HepG2 (cell line): ENCODE measurements at regions not wholly inside any gene's neighbourhood (a gene's known extent, or its start where the extent isn't known, plus 50 kb on each side); places are given as distances from the start of the nearest gene placed in this dataset.
"Not testable (repeated sequence)": the region's sequence is repeated elsewhere in the genome, so short reads cannot be mapped to it uniquely, and the experiment has no call there.

Experiments
- ATAC-seq: fragments of 200-7000 bp; cut with Tn5 transposase; 3 replicates; pipeline ENCODE4 v1.9.1; 2020; ENCODE audit warnings: mild to moderate bottlenecking, moderate library complexity
- BruUV-seq: library from RNA; stranded (reverse); fragments of 400-500 nt; replicated peaks from 2 replicates; lab custom pipeline; 2021; lab: Mats Ljungman, UMichigan
- CTCF ChIA-PET: fragments of 300-600 bp; formaldehyde crosslinking; extraction: SDS; loops from one replicate; lab custom pipeline; 2021; ENCODE audit warnings: low total read pairs, inconsistent platforms, low intra/inter-chr PET ratio; lab: Yijun Ruan, JAX
- POLR2A ChIA-PET: fragments of 350-600 bp; sonication (Branson Sonifier 250); formaldehyde crosslinking; loops from one replicate; lab custom pipeline; 2020; ENCODE audit warnings: antibody characterized with exemption, inconsistent platforms; lab: Yijun Ruan, JAX
- DNase-seq: peaks from one replicate; pipeline ENCODE4 v3.0.0-alpha.2; 2015; ENCODE audit warnings: low spot score
- FAIRE-seq: peaks from 3 replicates; lab custom pipeline; 2011; peaks lifted over from hg19 to GRCh38; lab: Jason Lieb, UNC
- H2AFZ ChIP-seq: one replicate; pipeline ENCODE4 v1.6.1; 2011; ENCODE audit warnings: low read length, inconsistent platforms
- H3K27ac ChIP-seq: fragments of 300-600 bp; 3 replicates; pipeline ENCODE4 v1.8.0; 2011; ENCODE audit warnings: mixed run types, mild to moderate bottlenecking, mixed read lengths, low read length, inconsistent platforms; ENCODE audit not compliant: insufficient read depth; ENCODE audit errors: extremely low read length
- H3K27me3 ChIP-seq, 2 experiments: fragments of 200-600 bp in 1 of 2; 2 replicates in 1 of 2; 3 replicates in 1 of 2; pipeline versions ENCODE4 v1.6.0 to v1.8.0; 2011; ENCODE audit warnings: low read length in 2 of 2, mild to moderate bottlenecking in 2 of 2, moderate library complexity in 2 of 2, inconsistent platforms in 1 of 2; ENCODE audit not compliant: insufficient read depth in 2 of 2, control insufficient read depth in 1 of 2
- H3K36me3 ChIP-seq, 2 experiments: fragments of 200-600 bp in 1 of 2; replicated peaks in 1 of 2; 2 replicates in 1 of 2; 3 replicates in 1 of 2; pipeline versions ENCODE4 v1.5.1 to v1.8.0; 2011; ENCODE audit warnings: low read length in 2 of 2, inconsistent platforms in 1 of 2; ENCODE audit not compliant: insufficient read depth in 2 of 2, control insufficient read depth in 1 of 2
- H3K4me1 ChIP-seq: 2 replicates; pipeline ENCODE4 v1.5.1; 2012; ENCODE audit warnings: low read length, inconsistent platforms; ENCODE audit not compliant: insufficient read depth
- H3K4me2 ChIP-seq: 2 replicates; pipeline ENCODE4 v1.6.0; 2011; ENCODE audit warnings: low read depth, low read length, inconsistent platforms
- H3K4me3 ChIP-seq, 3 experiments: fragments of 200-600 bp in 1 of 3; sonication (generic), shearing (Covaris generic) in 1 of 3; replicated peaks in 1 of 3; 2 replicates each; pipeline ENCODE4 v1.5.1; 2011 to 2016; ENCODE audit warnings: low read length in 3 of 3, inconsistent platforms in 2 of 3, low read depth in 2 of 3, mild to moderate bottlenecking in 2 of 3, control low read depth in 1 of 3, mixed read lengths in 1 of 3; ENCODE audit not compliant: insufficient read depth in 1 of 3
- H3K79me2 ChIP-seq: one replicate; pipeline ENCODE4 v1.6.1; 2011; ENCODE audit warnings: low read length, inconsistent platforms; ENCODE audit not compliant: insufficient read depth
- H3K9ac ChIP-seq: 2 replicates; pipeline ENCODE4 v1.6.0; 2011; ENCODE audit warnings: mild to moderate bottlenecking, low read depth, low read length, inconsistent platforms; ENCODE audit not compliant: insufficient read depth
- H3K9me3 ChIP-seq: 2 replicates; pipeline ENCODE4 v1.5.1; 2012; ENCODE audit warnings: mild to moderate bottlenecking, low read length
- H4K20me1 ChIP-seq: 2 replicates; pipeline ENCODE4 v1.6.0; 2011; ENCODE audit warnings: inconsistent platforms, mild to moderate bottlenecking, low read length, moderate library complexity; ENCODE audit not compliant: insufficient read depth
- ELK4 ChIP-seq: sonication (generic); formaldehyde crosslinking; IDR thresholded peaks from 2 replicates; pipeline ENCODE4 v1.9.0; 2021; ENCODE audit warnings: missing genetic modification reagents, borderline replicate concordance
- REL ChIP-seq: sonication (generic); formaldehyde crosslinking; conservative IDR thresholded peaks from 2 replicates; pipeline ENCODE4 v1.8.0; 2022; ENCODE audit warnings: mild to moderate bottlenecking, missing genetic modification reagents, moderate library complexity
- SIN3B ChIP-seq: fragments of 150-350 bp; IDR thresholded peaks from 2 replicates; pipeline ENCODE4 v1.6.1; 2014; ENCODE audit warnings: low read length
- STAT5B ChIP-seq: sonication (generic); formaldehyde crosslinking; IDR thresholded peaks from 2 replicates; pipeline ENCODE4 v1.4.0; 2020; ENCODE audit warnings: missing genetic modification reagents
- TFDP2 ChIP-seq: sonication (generic); formaldehyde crosslinking; IDR thresholded peaks from 2 replicates; pipeline ENCODE4 v1.4.0; 2020; ENCODE audit warnings: missing genetic modification reagents
- ZNF530 ChIP-seq: sonication (generic); formaldehyde crosslinking; IDR thresholded peaks from 2 replicates; pipeline ENCODE4 v1.5.0; 2020; ENCODE audit warnings: low read depth, mild to moderate bottlenecking, missing genetic modification reagents
- ZNF792 ChIP-seq: IDR thresholded peaks from 2 replicates; pipeline ENCODE4 v1.6.1; 2016
- WGBS: methylation state at CpG from one replicate; pipeline ENCODE4 v1.1.6; 2017; ENCODE audit warnings: low lambda C conversion rate; 5-methylcytosine and 5-hydroxymethylcytosine counted together
- in situ Hi-C: cut with HindIII; loops from 2 replicates; pipeline ENCODE4 v1.10.0; 2017; ENCODE audit warnings: low pct_unique_long_range_greater_than_20kb; ENCODE audit not compliant: extremely low pct_ligation_motif_present
- intact Hi-C: fragments of 100-400 bp; cut with micrococcal nuclease; formaldehyde crosslinking; loops from one replicate; pipeline ENCODE4 v1.10.0; 2022; ENCODE audit not compliant: unreplicated experiment
- TF ChIP-seq, protein P1 (sequence below): sonication (generic); formaldehyde crosslinking; IDR thresholded peaks from 2 replicates; pipeline ENCODE4 v1.5.0; 2020; ENCODE audit warnings: missing genetic modification reagents, mild to moderate bottlenecking, borderline replicate concordance

GRCh38 chr3:84727616-84728015 lies 231.2 kb upstream of the CADM2 start:
- Histone ChIP-seq H3K9me3 (no peaks in the 10 kb centered on the region), H3K9ac (no peak overlapping the region), H2AFZ (no peak overlapping the region), H3K4me2 (no peak overlapping the region), H3K79me2 (no peaks in the 10 kb centered on the region), H3K36me3 (no peaks in the 10 kb centered on the region), H4K20me1 (no peaks in the 10 kb centered on the region), H3K27me3 (no peaks in the 10 kb centered on the region), H3K27ac (no peak overlapping the region), H3K4me3 (no peak overlapping the region), H3K4me1 (no peaks in the 10 kb centered on the region)
- WGBS = 0% methylated on average over 1 of the region's 1 CpG
- ChIA-PET POLR2A (no interaction called here), CTCF (no interaction called here)
- ATAC-seq (no peak), DNase-seq (no peak), FAIRE-seq (no peak)
- TF ChIP-seq ZNF530 (CRISPR knock-in tag) = no peak
- TF ChIP-seq REL (CRISPR knock-in tag) = no peak
- in situ Hi-C loops (no loop called here), intact Hi-C loops (loop anchor here (10.0 kb wide), 1 partner anchor 1403 kb away; no protein-coding TSS in a partner anchor)
- no TSS peak for BruUV-seq

DNA sequence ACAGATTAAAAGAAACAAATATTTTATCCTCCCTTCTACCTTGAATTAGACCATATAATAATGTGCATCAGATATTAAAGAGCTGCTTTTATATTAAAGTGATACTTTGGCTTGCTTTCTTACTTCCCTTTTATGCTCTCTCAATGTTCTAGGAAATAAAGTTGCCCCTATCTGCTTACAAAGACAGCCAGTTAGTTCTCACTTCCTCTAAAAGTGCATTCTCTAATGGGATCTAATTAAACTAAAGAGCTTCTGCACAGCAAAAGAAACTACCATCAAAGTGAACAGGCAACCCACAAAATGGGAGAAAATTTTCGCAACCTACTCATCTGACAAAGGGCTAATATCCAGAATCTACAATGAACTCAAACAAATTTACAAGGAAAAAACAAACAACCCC lies 224.1 kb upstream of the CADM2 start:
- CTCF ChIA-PET, H3K27ac ChIP-seq, H3K27me3 ChIP-seq, H3K36me3 ChIP-seq, intact Hi-C loops, H3K79me2 ChIP-seq, H3K9me3 ChIP-seq, ATAC-seq, H3K9ac ChIP-seq, BruUV-seq, H2AFZ ChIP-seq, H3K4me2 ChIP-seq, DNase-seq, H4K20me1 ChIP-seq, H3K4me3 ChIP-seq, H3K4me1 ChIP-seq, in situ Hi-C loops, FAIRE-seq, POLR2A ChIA-PET: not testable (repeated sequence)
- WGBS = 7% methylated on average over 1 of the region's 1 CpG

GRCh38 chr3:84738086-84738485 lies 220.7 kb upstream of the CADM2 start:
- Histone ChIP-seq H3K79me2 (no peaks in the 10 kb centered on the region), H3K9me3 (no peaks in the 10 kb centered on the region), H2AFZ (no peak overlapping the region), H3K4me2 (no peak overlapping the region), H3K4me1 (no peaks in the 10 kb centered on the region), H3K36me3 (no peaks in the 10 kb centered on the region), H4K20me1 (no peaks in the 10 kb centered on the region), H3K27ac (no peak overlapping the region), H3K27me3 (no peaks in the 10 kb centered on the region), H3K9ac (no peak overlapping the region), H3K4me3 (no peak overlapping the region)
- ChIA-PET POLR2A (no interaction called here), CTCF (no interaction called here)
- intact Hi-C loops = no loop called here
- ATAC-seq (no peak), DNase-seq (no peak), FAIRE-seq (no peak)
- no TSS peak for BruUV-seq
- WGBS = 0% methylated on average over 2 of the region's 2 CpGs
- in situ Hi-C loops = no loop called here
- TF ChIP-seq ZNF792 (CRISPR knock-in tag) (no peak), SIN3B (no peak), STAT5B (CRISPR knock-in tag) (no peak), ELK4 (CRISPR knock-in tag) (no peak), TFDP2 (CRISPR knock-in tag) (no peak)
- TF ChIP-seq, protein P1, sequence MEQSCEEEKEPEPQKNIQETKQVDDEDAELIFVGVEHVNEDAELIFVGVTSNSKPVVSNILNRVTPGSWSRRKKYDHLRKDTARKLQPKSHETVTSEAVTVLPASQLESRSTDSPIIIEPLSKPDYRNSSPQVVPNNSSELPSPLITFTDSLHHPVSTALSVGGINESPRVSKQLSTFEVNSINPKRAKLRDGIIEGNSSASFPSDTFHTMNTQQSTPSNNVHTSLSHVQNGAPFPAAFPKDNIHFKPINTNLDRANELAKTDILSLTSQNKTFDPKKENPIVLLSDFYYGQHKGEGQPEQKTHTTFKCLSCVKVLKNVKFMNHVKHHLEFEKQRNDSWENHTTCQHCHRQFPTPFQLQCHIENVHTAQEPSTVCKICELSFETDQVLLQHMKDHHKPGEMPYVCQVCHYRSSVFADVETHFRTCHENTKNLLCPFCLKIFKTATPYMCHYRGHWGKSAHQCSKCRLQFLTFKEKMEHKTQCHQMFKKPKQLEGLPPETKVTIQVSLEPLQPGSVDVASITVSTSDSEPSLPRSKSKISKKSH (CRISPR knock-in tag) = no peak
